ENCODE measurements at regions not wholly inside any gene's neighbourhood (a gene's known extent, or its start where the extent isn't known, plus 50 kb on each side); places are given as distances from the start of the nearest gene placed in this dataset.
"Not testable (repeated sequence)": the region's sequence is repeated elsewhere in the genome, so short reads cannot be mapped to it uniquely, and the experiment has no call there.

- DNase-seq, result not testable (repeated sequence)
These were observed 4092.8 kb upstream of the TPTE start for GRCh38 chr21:6428498-6429092.

DNA sequence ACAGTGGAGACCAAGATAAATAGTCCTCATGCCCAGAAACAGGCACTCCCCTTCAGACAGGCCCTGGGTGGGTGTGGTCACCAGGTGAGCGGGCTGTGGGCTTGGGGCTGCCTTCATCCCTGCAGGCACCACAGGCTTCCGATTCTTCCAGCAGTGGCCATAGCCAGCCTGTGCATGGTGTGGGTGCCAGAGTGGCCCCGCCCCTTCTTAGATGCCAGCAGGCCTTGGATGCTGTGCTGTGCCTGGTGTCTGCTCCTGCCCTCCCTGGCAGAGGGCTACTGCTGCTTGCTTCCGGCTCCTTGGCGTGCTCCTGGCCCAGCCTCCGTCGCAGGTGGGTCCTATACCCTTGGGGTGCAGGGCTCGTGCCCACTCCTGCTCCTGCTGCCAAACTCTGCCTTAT is 4091.5 kb upstream of the TPTE start:
- not testable (repeated sequence) for DNase-seq

DNA sequence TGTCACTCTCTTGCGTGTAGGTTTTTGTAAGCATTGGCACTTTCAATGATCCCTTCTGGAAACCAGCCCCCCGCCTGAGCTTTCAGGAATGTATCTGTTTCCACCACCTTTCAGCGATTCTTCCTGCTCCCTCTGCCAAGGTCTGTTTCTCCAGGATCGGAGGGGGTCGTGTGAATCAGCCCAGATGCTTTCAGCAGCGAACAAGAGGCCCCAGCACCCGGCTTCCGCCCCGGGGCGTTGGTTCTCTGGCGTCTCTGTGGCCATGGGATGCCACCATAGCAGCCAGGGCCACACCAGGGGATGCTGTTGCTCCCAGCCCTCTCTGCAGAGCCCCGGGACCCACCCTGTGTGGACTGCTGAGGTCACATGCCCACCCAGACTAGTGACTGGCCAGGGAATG is 4088.2 kb upstream of the TPTE start:
- not testable (repeated sequence) for DNase-seq

GRCh38 chr21:6436205-6436604 is 4085.2 kb upstream of the TPTE start:
- DNase-seq, result not testable (repeated sequence)

DNA sequence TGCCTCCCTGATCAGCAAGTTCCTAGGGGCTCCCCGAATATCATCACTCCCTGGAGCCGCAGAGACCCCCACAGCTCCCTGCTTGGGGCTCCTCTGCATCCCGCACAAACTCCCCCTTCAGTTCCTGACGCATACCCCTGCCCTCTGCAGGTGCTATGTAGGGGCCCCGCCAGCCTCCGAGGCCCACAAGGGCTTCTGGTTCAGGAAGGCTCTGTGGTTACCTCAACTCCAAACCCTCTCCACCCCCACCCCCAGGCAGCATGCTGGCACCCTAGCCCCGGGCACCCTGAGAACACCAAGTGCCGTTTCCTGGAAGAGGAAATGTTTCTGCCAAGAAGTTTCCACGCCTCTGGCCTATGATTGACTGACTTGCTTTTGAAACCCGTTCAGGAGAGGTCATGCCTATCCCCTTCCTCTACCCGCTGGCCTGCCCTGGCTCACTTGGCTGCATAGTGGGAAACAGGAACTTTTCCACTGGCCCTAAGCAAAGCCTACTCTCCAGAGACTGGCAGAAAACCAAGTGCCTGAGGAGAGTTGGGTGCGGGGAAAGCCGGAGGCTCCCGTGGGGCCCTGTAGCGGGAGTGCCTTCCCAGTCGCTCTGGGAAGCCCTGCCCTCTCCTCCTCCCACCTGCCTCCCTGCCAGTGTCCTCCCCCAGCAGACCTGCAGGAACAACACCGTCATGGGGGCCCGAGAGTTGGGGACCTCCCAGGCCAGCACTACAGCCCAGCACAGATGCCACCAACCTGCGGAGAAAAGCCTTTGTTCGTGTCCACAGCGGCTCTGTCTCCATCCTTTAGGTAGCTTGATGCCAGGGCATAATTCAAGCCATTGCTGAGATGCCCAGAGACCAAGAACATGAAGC is 4084.2 kb upstream of the TPTE start:
- DNase-seq, result not testable (repeated sequence)

GRCh38 chr21:6437834-6438187 is 4083.6 kb upstream of the TPTE start:
- DNase-seq, result not testable (repeated sequence)

- not testable (repeated sequence) for DNase-seq
These were observed 4082.3 kb upstream of the TPTE start for GRCh38 chr21:6439058-6439457.

- DNase-seq, result not testable (repeated sequence)
These were observed 4066.6 kb upstream of the TPTE start for GRCh38 chr21:6454648-6455340.

DNA sequence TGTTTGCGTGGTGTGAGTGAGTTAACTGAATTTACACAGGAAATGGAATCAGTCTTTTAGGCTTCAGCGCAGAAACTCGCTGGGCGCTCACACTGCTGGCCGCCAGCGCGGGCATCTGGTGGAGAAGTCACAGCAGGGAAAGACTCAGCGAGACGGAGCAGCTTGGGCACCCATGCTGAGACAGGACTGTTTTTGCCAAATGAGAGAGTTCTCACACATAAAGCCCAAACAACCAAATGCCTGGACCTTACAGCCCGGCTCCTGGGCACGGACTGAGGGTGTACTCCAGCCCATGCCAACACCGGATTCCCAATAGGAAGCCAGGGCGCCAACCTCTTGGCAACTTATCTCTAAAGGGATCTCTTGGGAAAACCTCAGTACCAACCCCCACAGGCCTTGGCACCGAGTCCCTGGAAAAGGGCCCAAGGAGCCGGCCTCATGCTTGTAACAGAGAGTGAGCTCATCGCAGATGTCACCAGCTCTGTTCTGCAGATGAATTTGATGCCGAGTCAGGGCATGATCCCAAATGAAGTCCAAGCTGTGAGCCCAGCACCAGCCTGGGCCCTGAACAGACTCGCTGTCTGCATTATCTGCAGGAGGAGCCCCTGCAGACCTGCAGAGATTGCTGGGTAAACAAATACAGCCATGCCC is 4065.2 kb upstream of the TPTE start:
- DNase-seq, result not testable (repeated sequence)

DNA sequence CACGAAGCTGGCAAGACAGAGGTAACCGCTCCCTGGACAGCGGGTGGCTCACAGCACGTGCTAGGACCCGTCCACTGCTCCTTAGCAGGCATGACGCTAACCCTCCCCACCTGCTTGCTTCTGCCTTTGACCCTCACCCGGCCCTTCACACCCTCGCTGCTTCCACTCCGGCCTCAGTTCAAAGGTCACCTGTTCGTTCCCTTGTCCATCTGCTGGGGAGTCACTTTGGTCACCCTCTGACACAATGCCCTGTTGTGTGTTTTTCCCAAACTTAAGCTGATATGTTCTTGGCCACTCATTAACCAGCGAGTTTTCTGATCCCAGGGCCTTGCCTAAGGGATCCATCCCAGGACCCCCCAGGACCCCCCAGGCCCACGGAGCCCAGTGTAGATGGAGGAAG is 4061.6 kb upstream of the TPTE start:
- DNase-seq, result not testable (repeated sequence)

GRCh38 chr21:6461358-6461757 is 4060.0 kb upstream of the TPTE start:
- not testable (repeated sequence) for DNase-seq

DNA sequence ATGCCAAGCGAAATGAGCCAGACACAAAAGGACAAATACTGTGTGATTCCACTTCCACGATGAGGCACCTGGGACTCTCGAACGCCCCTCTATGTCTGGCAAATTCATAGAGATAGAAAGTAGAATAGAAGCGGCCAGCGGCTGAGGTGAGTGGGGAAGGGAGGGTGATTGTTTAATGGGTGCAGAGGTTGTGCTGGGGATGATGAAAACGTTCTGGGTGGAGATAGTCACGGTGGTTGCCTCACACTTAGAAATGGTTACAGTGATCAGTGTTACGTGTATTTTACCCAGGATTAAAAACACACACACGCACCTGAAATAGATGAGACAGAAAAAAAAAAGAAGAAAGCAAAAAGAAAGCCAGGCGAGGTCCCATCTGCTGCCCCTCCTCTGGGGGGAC is 4057.0 kb upstream of the TPTE start:
- DNase-seq, result not testable (repeated sequence)

GRCh38 chr21:6466081-6466698 is 4055.2 kb upstream of the TPTE start:
- not testable (repeated sequence) for DNase-seq

- not testable (repeated sequence) for DNase-seq
These were observed 4054.7 kb upstream of the TPTE start for GRCh38 chr21:6466707-6467106.

DNA sequence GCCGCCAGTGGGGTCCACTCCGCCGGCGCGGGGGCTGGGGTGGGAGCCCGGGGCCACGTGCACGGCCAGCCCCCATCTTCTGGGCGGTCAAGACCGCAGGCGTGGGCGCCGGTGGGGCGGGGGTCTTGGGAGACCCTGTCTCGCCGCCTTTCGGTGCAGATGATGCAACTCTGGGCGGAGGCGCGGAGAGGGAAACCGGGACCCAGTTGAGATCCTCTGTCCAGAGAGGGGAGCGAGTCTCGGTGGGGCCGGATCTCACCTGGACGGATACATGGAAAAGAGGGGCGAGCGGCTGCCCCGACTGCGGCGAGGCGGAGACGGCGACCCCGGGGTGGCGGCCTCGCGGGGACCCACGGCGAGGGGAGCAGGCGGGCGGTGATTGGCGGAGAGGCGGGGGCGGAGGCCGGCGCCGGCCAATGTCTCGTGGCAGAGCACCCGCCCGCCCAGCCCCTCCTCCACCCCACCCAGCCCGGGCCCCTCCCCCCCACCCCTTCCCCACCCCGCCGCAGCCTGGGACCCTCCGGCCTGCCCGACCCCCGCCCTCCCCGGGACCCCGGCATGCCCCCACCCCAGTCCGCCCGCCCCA is 4054.1 kb upstream of the TPTE start:
- DNase-seq, result not testable (repeated sequence)

DNA sequence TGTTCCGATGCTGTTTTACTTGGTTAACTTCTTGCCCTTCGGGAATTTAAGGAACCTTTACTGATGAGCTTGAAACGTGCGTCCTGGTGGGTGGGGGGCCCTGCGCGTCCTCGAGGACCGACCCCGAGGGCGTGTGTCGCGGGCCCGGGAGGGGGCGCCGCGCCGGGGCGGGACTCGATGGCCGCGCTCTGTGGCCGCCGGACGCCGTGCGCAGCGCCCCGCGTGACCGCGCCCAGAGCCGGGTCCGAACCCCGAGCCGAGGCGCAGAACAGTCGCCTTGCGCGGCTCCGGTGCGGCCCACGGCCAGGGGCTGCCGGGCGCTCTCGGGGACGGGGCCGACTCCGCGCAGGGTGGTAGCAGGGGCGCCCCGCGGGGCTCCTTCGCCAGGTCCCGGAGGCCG is 4053.5 kb upstream of the TPTE start:
- not testable (repeated sequence) for DNase-seq

DNA sequence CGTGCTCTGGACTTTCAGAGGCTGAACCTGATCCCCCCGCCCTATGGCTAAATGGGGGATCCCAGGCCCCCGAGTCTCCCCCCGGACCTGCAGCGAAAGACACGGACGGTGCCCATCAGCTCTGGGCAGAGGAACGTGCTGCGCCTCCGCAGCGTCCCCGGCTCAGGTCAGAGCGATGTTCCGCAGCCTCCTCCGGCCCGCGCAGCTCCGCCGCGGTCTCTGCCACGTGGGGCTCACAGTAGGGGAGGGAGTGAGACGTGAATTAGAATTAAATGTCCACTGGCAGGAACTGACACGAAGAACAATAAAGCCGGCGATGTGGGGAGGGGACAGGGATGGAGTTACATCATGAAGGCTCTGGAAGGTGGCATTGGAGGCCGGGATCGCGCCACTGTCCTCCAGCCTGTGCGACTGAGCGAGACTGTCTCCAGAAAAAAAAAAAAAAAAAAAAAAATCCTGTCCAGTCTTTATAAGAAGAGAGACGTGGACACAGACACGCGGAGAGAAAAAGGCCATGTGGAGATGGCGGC is 4053.0 kb upstream of the TPTE start:
- not testable (repeated sequence) for DNase-seq

- not testable (repeated sequence) for DNase-seq
These were observed 4047.0 kb upstream of the TPTE start for GRCh38 chr21:6474250-6474968.

DNA sequence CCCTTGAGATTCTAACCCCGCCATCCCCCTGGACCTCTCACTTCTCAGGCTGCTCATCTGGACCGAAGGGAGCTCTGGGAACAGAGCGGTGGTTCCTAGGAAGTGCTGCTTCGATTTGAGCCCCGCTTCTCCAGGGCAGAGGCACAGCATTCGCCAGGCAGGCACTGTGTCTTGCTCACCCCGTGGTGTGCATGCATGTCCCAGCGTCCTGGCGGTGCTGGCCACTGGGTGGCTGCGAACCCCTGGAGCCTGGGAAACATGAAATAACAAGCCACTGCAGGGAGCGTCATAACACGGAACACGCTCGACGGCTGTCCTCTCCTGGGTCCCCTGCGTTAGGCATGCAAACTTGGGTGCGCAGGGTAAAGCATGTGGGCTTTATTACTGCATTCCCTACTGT is 4040.3 kb upstream of the TPTE start:
- DNase-seq, result not testable (repeated sequence)

DNA sequence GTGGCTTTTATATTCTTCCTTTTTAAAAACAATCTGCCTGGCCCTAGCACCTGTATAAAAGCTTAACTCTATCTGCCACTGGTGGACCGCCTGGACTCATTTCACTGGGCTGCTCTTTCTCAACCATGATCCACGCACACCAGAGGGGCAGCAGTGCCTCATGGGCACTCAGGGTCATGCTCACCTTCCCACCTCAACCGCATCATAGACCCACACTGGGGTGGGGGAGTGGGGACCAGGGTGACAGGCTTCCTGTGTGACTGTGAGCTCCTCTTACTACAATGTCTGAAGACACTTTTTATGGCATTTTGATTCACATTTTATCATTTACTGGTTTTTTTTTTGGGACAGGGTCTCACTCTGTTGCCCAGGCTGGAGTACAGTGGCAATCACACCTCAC is 4038.8 kb upstream of the TPTE start:
- DNase-seq, result not testable (repeated sequence)

DNA sequence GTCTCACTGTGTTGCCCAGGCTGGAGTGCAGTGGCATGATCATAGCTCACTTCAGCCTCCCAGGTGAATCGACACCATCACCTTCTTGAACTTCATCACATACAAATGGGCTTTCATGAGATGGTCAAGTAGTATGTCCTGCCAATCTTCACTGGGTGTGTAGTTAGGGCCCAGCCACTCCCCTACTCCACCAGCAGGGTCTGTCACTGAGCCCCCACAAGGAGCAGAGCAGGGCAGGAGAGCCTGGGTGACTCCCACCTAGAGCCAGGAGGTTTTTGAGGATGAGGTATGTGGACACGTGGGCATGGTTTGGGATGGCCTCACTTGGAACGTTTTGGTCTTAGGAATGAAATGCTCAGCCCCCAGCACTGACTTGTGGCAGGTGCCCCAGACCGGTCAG is 4037.7 kb upstream of the TPTE start:
- not testable (repeated sequence) for DNase-seq

Measured in stimulated activated CD4-positive, alpha-beta T cell treated with anti-CD3 and anti-CD28 coated beads, Interleukin-4, amount 100 ng/mL, for 24 hours (primary cell).